HG03432 (cell line): ENCODE measurements at regions not wholly inside any gene's neighbourhood (a gene's known extent, or its start where the extent isn't known, plus 50 kb on each side); places are given as distances from the start of the nearest gene placed in this dataset.
"Not testable (repeated sequence)": the region's sequence is repeated elsewhere in the genome, so short reads cannot be mapped to it uniquely, and the experiment has no call there.

Experiments
- ATAC-seq: cut with Tn5 transposase; IDR thresholded peaks from one replicate; pipeline ENCODE4 v1.9.1; 2021; ENCODE audit warnings: mild to moderate bottlenecking, moderate library complexity; ENCODE audit not compliant: unreplicated experiment

DNA sequence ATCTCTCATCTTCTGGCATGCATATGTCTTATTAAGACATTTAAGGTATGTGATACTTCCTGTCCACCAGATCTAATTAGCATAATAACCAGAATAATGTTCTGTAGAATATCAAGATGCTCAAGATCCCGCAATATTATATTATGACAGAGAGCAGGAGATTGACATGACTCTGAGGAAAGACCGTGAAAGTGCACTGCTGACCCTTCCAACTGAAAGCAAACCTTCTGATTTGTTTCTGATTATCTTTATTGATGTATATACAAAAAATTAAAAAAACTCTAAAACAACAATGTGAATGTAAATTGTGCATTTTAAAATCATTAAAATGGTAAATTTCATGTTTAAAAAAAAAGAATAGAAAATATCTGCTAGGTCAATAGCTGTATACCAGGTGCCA lies 184.4 kb upstream of the TMEM45B start:
- ATAC-seq = no peak

DNA sequence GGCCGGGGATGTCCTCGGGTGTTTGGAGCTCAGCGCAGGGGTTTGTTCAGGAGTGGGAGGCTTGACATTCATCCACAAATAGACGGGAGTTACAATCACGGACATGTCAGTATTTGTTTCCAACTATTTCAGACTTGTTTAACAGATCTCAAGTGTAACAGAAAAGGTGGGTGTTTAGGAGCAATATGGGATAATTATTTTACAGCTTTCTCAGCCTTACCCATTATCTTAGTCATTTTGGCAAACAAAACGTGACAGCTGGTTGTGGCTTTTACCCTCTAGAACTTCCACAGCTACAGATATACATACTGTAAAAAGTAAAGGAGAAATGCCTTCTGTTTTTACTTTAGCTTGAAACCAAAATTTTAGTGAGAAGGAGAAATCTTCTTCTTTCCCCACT lies 178.7 kb upstream of the TMEM45B start:
- no peak for ATAC-seq

DNA sequence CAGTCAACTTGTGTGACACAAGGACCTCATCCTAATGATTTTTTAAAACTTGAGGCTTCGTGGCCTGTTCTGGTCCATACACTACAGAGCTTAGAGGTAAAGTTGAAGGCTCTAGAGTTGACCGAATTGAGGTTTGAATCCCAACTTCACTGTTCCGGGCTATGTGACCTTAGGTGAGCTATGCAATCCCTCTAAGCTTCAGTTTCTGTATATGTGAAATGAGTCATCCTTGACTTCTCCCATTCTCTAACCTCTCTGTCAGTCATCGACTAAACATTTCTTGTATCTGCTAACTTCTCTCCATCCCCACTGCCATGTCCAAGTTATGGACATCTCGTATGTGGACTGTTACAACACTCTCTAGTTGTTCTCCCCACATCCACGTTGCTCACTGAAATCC lies 178.2 kb upstream of the TMEM45B start:
- ATAC-seq = no peak

DNA sequence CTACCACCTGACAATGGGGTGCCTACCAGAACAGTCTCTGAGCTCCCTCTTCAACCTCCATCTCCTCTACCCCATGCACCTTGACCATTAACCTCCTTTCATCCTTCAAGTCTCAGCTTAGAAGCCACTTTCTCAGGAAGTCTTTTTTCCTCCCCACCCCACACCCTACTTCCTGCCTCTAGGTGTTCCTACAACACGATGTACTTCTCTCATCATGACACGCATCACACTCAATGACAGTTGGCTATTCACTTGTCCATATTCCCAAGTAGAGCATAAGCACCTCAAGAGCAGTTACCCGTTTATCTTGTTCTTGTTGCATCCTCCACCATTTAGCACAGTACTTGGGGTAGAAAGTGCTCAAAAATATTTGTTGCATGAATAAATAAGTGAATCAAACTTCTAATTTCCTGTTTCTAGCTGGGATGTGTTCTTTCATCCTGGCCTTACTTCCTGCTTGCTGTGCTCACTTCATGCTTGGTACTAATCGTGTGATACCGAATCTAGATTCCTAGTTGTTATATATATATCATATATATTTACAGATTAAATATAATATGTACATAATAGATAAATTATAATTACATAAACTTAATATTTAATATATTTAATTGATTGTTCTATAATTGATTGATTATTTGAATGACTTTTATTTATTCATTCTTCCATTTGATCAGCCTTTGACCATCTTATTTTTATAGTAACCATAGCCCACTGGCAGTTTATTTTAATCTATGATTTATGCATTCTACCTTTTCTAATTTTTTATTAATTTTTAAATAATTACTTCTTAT lies 177.5 kb upstream of the TMEM45B start:
- no peak for ATAC-seq

DNA sequence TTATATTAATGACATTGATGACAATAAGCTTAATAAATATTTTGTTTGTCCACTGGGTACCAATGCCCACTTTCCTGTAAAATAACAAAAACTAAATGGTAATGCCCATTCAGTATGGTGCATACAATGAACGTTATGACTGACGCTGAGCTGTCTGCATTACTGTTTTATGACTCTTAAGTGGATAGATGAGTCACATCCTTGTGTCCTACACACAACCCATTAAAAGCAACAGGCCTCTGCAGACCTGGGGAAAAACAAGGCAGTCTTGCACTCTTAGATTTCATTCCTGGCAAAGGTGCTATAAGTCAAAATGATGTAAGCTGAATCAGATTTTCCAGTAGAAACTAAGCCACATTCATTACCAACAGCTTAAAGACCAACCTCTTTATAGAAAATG lies 176.3 kb upstream of the TMEM45B start:
- ATAC-seq = no peak

DNA sequence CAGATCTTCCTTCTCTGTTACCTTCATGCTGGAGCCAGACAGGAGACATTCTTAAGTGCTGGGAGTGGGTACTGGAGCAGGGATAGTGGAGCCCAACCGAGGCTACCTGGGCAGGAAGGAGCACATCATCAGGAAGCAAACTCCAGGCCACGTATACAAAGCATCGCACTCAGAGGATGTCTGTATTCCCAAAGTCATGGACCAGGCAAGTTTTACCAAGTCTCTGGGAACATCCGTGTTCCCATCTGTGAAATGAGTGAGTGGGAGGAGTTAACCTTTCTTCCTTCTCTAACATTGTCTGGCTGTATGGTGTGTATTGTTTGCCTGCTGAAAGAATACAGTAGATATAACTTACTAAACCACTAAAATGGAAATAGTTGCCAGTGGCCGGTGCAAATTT lies 175.0 kb upstream of the TMEM45B start:
- no peak for ATAC-seq

DNA sequence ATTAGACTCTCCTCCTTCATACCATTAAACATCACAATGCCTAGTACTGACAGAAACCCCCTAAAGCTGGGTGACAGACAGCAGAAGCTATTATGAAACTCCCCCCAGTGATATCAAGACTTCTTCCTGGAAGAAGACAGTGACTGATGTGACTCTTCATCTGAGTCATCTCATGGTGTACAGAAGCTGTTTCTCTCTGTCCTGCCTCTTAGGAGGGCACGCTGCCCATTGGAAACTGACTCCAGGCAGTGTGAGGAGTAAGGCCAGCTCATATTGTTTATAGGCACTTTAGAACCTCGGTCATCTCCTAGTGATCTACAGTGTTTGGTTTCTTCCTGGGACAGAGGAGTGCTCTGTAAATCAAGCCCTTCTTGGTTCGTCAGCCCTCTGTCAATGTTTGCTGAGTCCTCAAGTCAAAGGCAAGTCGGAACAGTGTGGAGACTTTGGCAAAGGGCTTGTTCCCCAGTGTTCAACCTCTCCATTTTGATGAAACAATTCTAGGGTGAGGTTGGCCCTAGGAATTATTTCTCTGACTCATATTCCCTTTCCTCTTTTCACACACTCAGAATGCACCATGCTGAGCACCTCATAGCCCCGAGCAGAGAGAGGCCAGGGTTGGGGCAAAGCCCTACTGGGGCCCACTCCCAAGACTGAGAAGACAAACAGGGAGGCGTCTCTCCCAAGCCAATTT lies 172.5 kb upstream of the TMEM45B start:
- ATAC-seq = no peak

DNA sequence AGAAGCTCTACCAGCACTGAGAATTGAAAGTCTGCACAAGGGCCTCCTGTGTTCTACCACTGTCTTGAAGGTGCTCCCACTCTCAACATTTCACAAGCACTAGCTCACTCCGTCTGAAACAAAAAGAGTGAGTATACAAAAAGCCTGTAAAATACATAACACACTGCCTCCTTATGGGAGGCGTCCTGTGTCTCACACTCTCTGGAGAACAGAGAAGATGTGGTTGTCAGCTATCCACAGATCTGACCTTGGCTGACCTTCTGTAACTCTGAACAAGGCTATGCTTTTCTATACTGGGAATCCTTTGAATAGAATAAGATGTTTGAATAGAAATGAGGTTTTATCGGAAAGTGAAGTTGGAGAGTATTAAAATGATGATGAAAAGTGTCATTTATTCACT lies 171.3 kb upstream of the TMEM45B start:
- ATAC-seq = no peak

DNA sequence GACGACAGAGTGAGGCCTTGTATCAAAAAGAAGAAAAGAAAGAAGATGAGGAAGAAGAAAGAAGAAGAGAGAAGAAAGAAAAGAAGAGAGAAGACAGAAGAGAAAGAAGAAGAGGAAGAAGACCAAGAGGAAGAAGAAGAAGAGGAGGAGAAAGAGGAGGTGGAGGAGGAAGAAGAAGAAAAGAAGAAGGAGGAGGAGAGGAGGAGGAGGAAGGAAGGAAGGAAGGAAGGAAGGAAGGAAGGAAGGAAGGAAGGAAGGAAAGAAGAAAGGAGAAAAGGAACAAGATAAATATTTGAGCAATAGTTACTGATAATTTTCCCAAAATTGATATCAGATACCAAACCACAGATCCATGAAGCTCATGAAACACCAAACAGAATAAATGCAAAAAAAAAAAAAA lies 169.7 kb upstream of the TMEM45B start:
- ATAC-seq = no peak

DNA sequence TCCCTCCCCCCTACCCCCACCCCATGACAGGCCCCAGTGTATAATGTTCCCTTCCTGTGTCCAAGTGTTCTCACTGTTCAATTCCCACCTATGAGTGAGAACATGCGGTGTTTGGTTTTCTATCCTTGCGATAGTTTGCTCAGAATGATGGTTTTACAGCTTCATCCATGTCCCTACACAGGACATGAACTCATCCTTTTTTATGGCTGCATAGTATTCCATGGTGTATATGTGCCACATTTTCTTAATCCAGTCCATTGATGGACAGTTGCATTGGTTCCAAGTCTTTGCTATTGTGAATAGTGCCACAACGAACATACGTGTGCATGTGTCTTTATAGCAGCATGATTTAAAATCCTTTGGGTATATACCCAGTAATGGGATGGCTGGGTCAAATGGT lies 165.6 kb upstream of the TMEM45B start:
- not testable (repeated sequence) for ATAC-seq

DNA sequence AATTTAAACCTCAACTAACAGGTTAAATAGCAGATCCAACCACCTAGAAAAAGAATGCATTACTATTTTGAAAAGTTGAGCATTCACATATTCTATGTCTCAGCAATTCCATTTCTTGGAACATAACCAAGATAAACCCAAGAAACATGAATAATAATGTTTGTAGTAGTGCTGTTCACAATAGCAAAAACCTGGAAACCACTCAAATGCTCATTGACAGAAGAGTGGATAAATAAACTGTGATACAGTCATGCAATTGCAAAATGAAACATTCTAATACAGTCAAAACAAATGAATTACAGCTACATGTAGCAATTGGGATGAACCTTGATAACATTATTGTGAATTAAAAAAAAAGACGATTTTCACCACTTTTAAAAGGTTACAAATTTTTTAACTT lies 162.8 kb upstream of the TMEM45B start:
- ATAC-seq = no peak

DNA sequence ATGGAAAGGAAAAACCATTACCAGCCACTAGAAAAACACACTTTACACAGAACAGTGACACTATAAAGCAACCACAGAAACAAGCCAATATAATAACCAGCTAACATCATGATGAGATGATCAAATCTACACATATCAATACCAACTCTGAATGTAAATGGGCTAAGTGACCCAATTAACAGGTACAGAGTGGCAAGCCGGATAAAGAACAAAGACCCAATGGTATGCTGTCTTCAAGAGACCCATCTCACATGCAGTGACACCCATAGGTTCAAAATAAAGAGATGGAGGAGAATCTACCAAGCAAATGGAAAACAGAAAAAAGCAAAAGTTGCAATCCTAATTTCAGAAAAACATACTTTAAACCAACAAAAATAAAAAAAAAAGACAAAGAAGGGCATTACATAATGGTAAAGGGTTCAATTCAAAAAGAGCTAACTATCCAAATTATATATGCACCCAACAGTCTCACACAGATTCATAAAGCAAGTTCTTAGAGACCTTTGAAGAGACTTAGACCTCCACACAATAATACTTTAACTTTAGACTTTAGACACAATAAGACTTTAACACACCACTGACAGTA lies 160.3 kb upstream of the TMEM45B start:
- ATAC-seq = no peak

DNA sequence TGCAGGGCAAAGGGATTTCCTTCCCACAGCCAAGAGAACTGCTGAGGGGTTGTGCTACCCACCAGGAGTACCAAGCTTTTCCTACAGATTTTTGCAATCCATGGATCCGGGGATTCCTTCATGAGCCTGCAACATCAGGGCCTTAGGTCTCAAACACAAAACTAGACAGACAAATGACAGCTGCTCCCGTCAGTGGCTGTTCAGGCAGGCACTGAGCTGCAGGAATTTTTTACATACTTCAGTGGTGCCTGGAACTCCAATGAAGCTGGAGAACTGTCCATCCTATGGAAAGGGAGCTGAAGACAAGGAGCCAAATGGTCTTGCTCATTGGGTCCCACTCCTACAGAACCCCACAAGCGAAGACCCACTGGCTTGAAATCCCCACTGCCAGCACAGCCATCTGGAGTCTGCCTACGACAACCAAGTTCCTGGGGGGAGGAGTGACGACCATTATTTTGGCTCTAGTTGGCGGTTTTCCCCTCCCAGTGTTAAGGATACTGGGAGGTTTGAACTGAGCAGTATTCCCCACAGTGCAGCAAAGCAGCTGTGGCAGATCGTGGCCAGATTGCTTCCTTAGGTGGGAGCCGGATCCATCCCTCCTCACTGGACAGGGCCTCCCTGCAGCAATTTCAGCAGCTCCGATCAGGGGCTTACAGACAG lies 157.7 kb upstream of the TMEM45B start:
- ATAC-seq = no peak

DNA sequence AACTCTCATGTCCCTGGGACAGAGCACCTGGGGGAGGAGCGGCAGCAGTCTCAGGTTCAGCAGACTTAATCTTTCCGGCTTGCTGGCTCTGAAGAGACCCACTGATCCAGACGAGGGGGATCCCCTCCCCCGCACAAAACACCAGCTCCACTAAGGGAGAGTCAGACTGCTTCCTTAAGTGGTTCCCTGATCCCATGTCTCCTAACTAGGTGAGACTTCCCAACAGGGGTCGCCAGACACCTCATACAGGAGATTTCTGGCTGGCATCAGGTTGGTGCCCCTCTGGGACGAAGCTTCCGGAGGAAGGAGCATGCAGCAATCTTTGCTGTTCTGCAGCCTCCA lies 157.2 kb upstream of the TMEM45B start:
- no peak for ATAC-seq

DNA sequence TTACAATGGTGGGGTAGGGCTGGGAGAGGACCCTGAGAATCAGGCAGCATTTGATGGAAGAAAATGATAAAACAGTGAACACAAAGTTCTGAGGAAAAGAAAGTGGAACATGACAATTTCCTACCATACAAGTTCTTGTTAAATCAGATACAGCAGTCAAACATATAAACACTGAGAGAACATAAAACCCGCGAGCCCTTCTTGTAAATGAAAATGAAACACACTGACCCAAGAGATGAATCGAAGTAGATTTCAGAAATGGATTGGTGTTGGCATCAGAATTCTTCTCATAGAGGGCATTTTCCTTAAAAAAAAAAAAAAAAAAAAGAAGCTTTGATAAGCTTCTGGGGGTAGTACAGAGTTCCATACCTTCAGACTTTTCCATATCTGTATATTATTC lies 134.7 kb upstream of the TMEM45B start:
- no peak for ATAC-seq

DNA sequence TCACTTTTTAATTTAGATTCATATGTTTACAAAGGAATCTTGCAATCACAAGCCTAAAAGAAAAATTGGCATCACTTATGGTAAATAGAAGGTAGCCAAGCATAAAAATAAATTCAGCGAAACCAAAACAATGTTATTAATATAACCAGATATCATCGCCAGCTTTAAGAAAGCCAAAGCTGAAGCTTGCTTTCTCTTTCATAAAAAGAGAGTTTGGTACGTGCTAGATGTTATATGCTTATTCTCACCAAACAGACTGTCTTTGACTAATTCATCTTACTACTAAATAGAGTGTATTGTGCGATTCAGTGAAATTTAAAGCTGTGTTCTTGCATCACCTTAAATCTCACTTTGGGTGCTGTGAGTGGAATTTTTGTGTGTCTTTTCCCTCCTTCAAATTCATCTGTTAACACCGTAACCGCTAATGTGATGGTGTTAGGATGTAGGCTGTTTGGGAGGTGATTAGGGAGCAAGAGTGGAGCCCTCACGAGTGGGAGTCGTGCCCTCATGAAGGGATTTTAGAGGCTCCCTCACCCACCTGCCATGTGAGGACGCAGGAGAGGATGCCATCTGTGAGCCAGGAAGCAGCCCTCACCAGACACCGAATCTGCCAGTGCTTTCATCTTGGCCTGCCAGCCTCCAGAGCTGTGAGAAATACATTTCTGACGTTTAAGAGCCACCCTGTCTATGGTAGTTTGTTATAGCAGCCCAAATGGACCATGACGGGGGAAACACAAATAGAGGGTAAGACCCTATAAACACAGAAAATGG lies 134.1 kb upstream of the TMEM45B start:
- no peak for ATAC-seq

DNA sequence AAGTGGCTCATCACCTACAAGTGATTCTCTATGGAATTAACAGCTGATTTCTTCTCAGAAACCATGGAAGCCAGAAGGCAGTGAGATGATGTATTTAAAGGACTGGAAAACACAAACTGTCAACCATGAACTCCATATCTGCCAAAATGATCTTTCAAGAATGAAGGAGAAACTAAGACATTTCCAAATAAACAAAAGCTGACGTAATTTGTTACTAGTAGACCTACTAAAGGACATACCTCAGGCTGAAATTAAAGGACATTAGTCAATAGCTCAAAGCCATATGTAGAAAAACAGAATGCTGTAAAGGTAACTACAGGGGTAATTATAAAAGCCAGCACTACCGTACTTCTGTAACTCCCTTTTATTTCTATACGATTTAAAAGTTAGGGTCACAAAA lies 129.4 kb upstream of the TMEM45B start:
- ATAC-seq = no peak

DNA sequence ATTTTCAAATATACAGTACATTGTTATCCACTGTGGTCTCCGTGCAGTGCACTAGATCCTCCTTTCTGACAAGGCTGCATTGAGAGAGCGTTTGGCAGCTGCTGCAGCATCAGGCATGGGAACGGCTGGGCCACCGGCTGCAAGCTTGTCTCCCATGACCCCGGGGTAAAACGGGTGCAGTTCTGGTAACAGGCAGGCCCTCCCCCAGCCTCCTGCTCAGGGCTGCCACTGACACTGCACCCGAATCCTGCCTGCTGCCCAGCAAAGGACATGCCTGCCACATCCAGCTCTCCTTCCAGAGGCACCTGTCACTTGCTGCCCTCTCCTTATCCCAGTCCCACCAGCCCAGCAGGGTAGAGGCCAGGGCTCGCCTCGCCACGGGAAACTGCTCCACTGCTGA lies 124.5 kb upstream of the TMEM45B start:
- no peak for ATAC-seq

DNA sequence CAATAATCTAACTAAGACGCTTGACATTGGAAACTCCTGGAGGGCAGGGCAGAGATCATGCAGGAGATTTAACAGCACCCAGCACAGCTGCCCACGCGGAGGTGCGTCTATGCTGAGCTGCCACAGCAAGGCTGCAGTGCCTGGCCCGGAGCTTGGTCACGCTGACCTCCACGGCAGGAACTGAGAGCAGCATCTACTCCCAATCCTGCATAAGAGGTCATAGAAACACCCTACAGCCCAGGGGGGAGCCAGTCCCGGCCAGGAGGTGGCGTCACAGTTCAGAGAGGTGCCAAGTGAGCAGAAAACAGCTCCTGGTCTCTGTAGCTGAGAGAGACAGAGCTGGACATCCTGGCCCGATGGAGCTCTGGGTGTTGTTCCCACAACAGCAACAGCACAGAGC lies 121.1 kb upstream of the TMEM45B start:
- ATAC-seq = no peak

DNA sequence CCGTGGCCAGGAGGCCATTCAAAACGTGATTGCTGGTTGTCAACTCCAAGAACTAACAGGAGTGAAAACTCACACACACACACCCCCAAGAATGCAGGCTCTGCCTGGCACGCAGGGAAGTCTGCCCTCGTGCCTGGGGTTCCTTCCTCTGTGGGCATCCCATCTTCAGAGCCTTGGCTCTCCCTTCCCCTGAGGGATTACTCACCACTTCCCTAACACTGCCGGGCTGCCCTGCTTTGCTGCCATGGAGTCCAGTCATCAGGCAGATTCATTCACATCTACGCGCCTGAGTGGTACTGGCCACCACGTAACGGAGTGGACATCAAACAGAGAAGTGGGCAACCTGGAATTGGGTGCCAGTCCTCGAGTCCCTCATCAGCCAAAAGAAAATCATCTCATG lies 120.7 kb upstream of the TMEM45B start:
- no peak for ATAC-seq
